ENCODE measurements at regions not wholly inside any gene's neighbourhood (a gene's known extent, or its start where the extent isn't known, plus 50 kb on each side); places are given as distances from the start of the nearest gene placed in this dataset.

- Histone ChIP-seq H3K4me3 (no peak overlapping the region), H3K4me2 (no peak overlapping the region), H3F3A (replicated peaks; ENCODE audit: low read depth) (no peaks in the 10 kb centered on the region), H3K79me2 (replicated peaks; ENCODE audit: insufficient read depth) (0 out of 2 replicates have a peak, but pooled peaks cover 3% of the 10 kb centered on the region), H4K20me1 (replicated peaks; ENCODE audit: insufficient read depth) (peaks cover under 1% of the 10 kb centered on the region; the same call in 1 of the 2 replicates), H3K4me1 (ENCODE audit: insufficient read depth) (peaks cover 8% of the 10 kb centered on the region; the same call in 1 of the 2 replicates), H3K36me3 (ENCODE audit: insufficient read depth) (no peaks in the 10 kb centered on the region), H3K9me2 (ENCODE audit: insufficient read depth) (no peaks in the 10 kb centered on the region), H3K27me3 (ENCODE audit: insufficient read depth) (no peaks in the 10 kb centered on the region), H3K27ac (ENCODE audit: low read depth) (no peak overlapping the region), H2AFZ (no peak overlapping the region)
- Mint-ChIP-seq H3K9me3 (no peaks in the 10 kb centered on the region), H3K27ac (no peak overlapping the region), H3K36me3 (ENCODE audit: low read depth) (no peaks in the 10 kb centered on the region), H3K27me3 (ENCODE audit: insufficient read depth, low read depth, poor library complexity) (peaks cover 4% of the 10 kb centered on the region), H3K4me1 (peaks cover 10% of the 10 kb centered on the region), H3K4me3 (no peak overlapping the region)
- DNase-seq (ENCODE audit: low spot score) (no peak), ATAC-seq (no peak)
- no peak for TF ChIP-seq JUNB (IDR thresholded peaks at IDR 0.05; ENCODE audit: unreplicated experiment)
- TF ChIP-seq CREB1 (CRISPR knock-in tag; IDR thresholded peaks at IDR 0.05; ENCODE audit: low read depth), result no peak
- TF ChIP-seq ZNF114 (CRISPR knock-in tag; IDR thresholded peaks at IDR 0.05), result no peak
- no peak for TF ChIP-seq EZH2phosphoT487 (IDR thresholded peaks at IDR 0.05; ENCODE audit: unreplicated experiment)
- no peak for TF ChIP-seq EZH2 (IDR thresholded peaks at IDR 0.05; ENCODE audit: low read depth, unreplicated experiment)
- no peak for TF ChIP-seq CTCF (conservative IDR thresholded peaks at IDR 0.05; ENCODE audit: low read depth in 2 of 2)
- no peak for TF ChIP-seq ZNF462 (CRISPR knock-in tag; IDR thresholded peaks at IDR 0.05)
- TF ChIP-seq REST (IDR thresholded peaks at IDR 0.05; ENCODE audit: unreplicated experiment), result no peak
- no peak for TF ChIP-seq ETS1 (IDR thresholded peaks at IDR 0.05)
- TF ChIP-seq NANOG (IDR thresholded peaks at IDR 0.05; ENCODE audit: borderline replicate concordance), result no peak
Observed at GRCh38 chr3:14592390-14592789, 52.2 kb upstream of the GRIP2 start.
